ENCODE measurements at regions not wholly inside any gene's neighbourhood (a gene's known extent, or its start where the extent isn't known, plus 50 kb on each side); places are given as distances from the start of the nearest gene placed in this dataset.

- TF ChIP-seq CTCF (IDR thresholded peaks at IDR 0.05) (no peak), POLR2A (IDR thresholded peaks at IDR 0.05) (no peak)
These were observed 4202.2 kb upstream of the OR11H1 start for GRCh38 chr22:11325767-11326166.

Measured in vagina (tissue), 2 donors.